H1 (cell line): ENCODE measurements at regions not wholly inside any gene's neighbourhood (a gene's known extent, or its start where the extent isn't known, plus 50 kb on each side); places are given as distances from the start of the nearest gene placed in this dataset.

ENCODE experiments used
- CTCF ChIA-PET: fragments of 300-600 bp; sonication (Branson Sonifier 250); formaldehyde crosslinking; loops from one replicate; lab custom pipeline; 2021; ENCODE audit not compliant: partially characterized antibody; lab: Charles Lee
- POLR2A ChIA-PET: fragments of 300-600 bp; sonication (Branson Sonifier 250); formaldehyde crosslinking; loops from one replicate; lab custom pipeline; 2021; ENCODE audit warnings: inconsistent platforms; ENCODE audit not compliant: partially characterized antibody; lab: Charles Lee
- DNase-seq, 2 experiments: peaks; one replicate each; pipeline versions ENCODE4 v3.0.0 to v3.0.0-alpha.2; 2010 to 2022; ENCODE audit warnings: low spot score in 2 of 2, low read depth in 1 of 2, mixed read lengths in 1 of 2
- FAIRE-seq: peaks from 2 replicates; lab custom pipeline; 2011; peaks lifted over from hg19 to GRCh38; lab: Jason Lieb, UNC
- H2AFZ ChIP-seq: 2 replicates; pipeline ENCODE4 v1.8.1; 2012; ENCODE audit warnings: low read length, inconsistent platforms
- H2AK5ac ChIP-seq: 2 replicates; pipeline ENCODE4 v1.6.1; 2013; ENCODE audit warnings: low read depth, low read length
- H2BK120ac ChIP-seq: replicated peaks from 2 replicates; pipeline ENCODE3; 2013; ENCODE audit warnings: low read depth, low read length, inconsistent platforms
- H2BK12ac ChIP-seq: 2 replicates; pipeline ENCODE4 v1.6.1; 2013; ENCODE audit warnings: low read depth, low read length
- H2BK15ac ChIP-seq: 2 replicates; pipeline ENCODE4 v1.6.1; 2013; ENCODE audit warnings: low read length
- H2BK20ac ChIP-seq: 2 replicates; pipeline ENCODE4 v1.6.1; 2013; ENCODE audit warnings: low read length
- H2BK5ac ChIP-seq: 2 replicates; pipeline ENCODE4 v1.6.1; 2013; ENCODE audit warnings: low read depth, low read length
- H3K14ac ChIP-seq: 2 replicates; pipeline ENCODE4 v1.6.1; 2013; ENCODE audit warnings: inconsistent platforms; ENCODE audit not compliant: insufficient read length
- H3K18ac ChIP-seq: 2 replicates; pipeline ENCODE4 v1.6.1; 2013; ENCODE audit warnings: low read length; ENCODE audit errors: extremely low read depth
- H3K23ac ChIP-seq: 2 replicates; pipeline ENCODE4 v1.6.1; 2013; ENCODE audit warnings: inconsistent platforms; ENCODE audit not compliant: insufficient read length
- H3K23me2 ChIP-seq: 2 replicates; pipeline ENCODE4 v1.6.1; 2013; ENCODE audit warnings: low read depth, low read length
- H3K27ac ChIP-seq: 2 replicates; pipeline ENCODE4 v1.6.1; 2011; ENCODE audit warnings: low read depth, low read length, inconsistent platforms
- H3K27me3 ChIP-seq, 4 experiments: replicated peaks in 1 of 4; 1 replicate in 1 of 4; 2 replicates in 3 of 4; pipeline versions ENCODE4 v1.6.1 to v1.8.1; 2011 to 2013; ENCODE audit warnings: low read length in 3 of 4, mild to moderate bottlenecking in 3 of 4, inconsistent platforms in 2 of 4, mixed read lengths in 2 of 4, moderate library complexity in 1 of 4; ENCODE audit not compliant: control insufficient read depth in 3 of 4, insufficient read depth in 3 of 4; ENCODE audit errors: extremely low read depth in 1 of 4
- H3K36me3 ChIP-seq, 4 experiments: 2 replicates each; pipeline versions ENCODE4 v1.6.1 to v1.8.1; 2011 to 2013; ENCODE audit warnings: mild to moderate bottlenecking in 4 of 4, low read length in 3 of 4, moderate library complexity in 2 of 4, control low read depth in 1 of 4, inconsistent platforms in 1 of 4; ENCODE audit not compliant: insufficient read depth in 4 of 4, control insufficient read depth in 2 of 4
- H3K4ac ChIP-seq: replicated peaks from 2 replicates; pipeline ENCODE3; 2013; ENCODE audit warnings: low read length, low read depth, mixed read lengths, inconsistent platforms; ENCODE audit not compliant: insufficient read length
- H3K4me1 ChIP-seq, 4 experiments: replicated peaks in 1 of 4; 1 replicate in 1 of 4; 2 replicates in 3 of 4; pipeline versions ENCODE4 v1.6.1 to v1.8.1; 2011 to 2013; ENCODE audit warnings: low read length in 3 of 4, inconsistent platforms in 2 of 4, mixed read lengths in 1 of 4; ENCODE audit not compliant: insufficient read depth in 4 of 4, control insufficient read depth in 3 of 4
- H3K4me2 ChIP-seq, 2 experiments: 2 replicates each; pipeline versions ENCODE4 v1.6.1 to v1.8.1; 2011 to 2013; ENCODE audit warnings: low read depth in 2 of 2, low read length in 2 of 2, control low read depth in 1 of 2, inconsistent platforms in 1 of 2, mild to moderate bottlenecking in 1 of 2; ENCODE audit not compliant: insufficient read depth in 1 of 2
- H3K4me3 ChIP-seq, 4 experiments: fragments of 200-600, 300-600 bp in 1 of 4; sonication (generic), shearing (Covaris generic), sonication (Bioruptor Twin) in 1 of 4; 2 replicates each; pipeline versions ENCODE4 v1.5.1 to v1.8.1; 2011 to 2016; ENCODE audit warnings: low read length in 4 of 4, low read depth in 3 of 4, control low read depth in 2 of 4, inconsistent platforms in 2 of 4, mild to moderate bottlenecking in 2 of 4, mixed read lengths in 1 of 4, moderate library complexity in 1 of 4; ENCODE audit not compliant: insufficient read depth in 2 of 4; ENCODE audit errors: extremely low read depth in 1 of 4
- H3K56ac ChIP-seq: replicated peaks from 2 replicates; pipeline ENCODE3; 2013; ENCODE audit warnings: low read depth, mild to moderate bottlenecking, mixed read lengths, low read length, inconsistent platforms; ENCODE audit not compliant: insufficient read length
- H3K79me1 ChIP-seq: 2 replicates; pipeline ENCODE4 v1.6.1; 2013; ENCODE audit warnings: low read depth, low read length, control low read depth
- H3K79me2 ChIP-seq, 2 experiments: 2 replicates each; pipeline versions ENCODE4 v1.6.1 to v1.8.1; 2012 to 2013; ENCODE audit warnings: low read length in 2 of 2, mild to moderate bottlenecking in 2 of 2, inconsistent platforms in 1 of 2; ENCODE audit not compliant: insufficient read depth in 2 of 2, control insufficient read depth in 1 of 2
- H3K9ac ChIP-seq, 4 experiments: replicated peaks in 1 of 4; 1 replicate in 1 of 4; 2 replicates in 3 of 4; pipeline versions ENCODE4 v1.6.1 to v1.8.1; 2011 to 2013; ENCODE audit warnings: low read depth in 3 of 4, low read length in 3 of 4, control low read depth in 2 of 4, mild to moderate bottlenecking in 2 of 4, moderate library complexity in 2 of 4, inconsistent platforms in 1 of 4; ENCODE audit errors: extremely low read depth in 1 of 4
- H3K9me3 ChIP-seq, 2 experiments: 2 replicates each; pipeline versions ENCODE4 v1.6.1 to v1.8.1; 2012 to 2013; ENCODE audit warnings: mild to moderate bottlenecking in 2 of 2, moderate library complexity in 2 of 2, control low read depth in 1 of 2, inconsistent platforms in 1 of 2, low read depth in 1 of 2, low read length in 1 of 2, mixed read lengths in 1 of 2; ENCODE audit not compliant: insufficient read depth in 2 of 2
- H4K20me1 ChIP-seq, 2 experiments: replicated peaks in 1 of 2; 2 replicates each; pipeline versions ENCODE3 to v1.8.1; 2011 to 2013; ENCODE audit warnings: inconsistent platforms in 2 of 2, low read length in 2 of 2, mild to moderate bottlenecking in 1 of 2; ENCODE audit not compliant: insufficient read depth in 2 of 2, control insufficient read depth in 1 of 2
- H4K5ac ChIP-seq: 2 replicates; pipeline ENCODE4 v1.6.1; 2013; ENCODE audit warnings: low read length, low read depth, mixed read lengths, inconsistent platforms; ENCODE audit not compliant: insufficient read length
- H4K8ac ChIP-seq: 2 replicates; pipeline ENCODE4 v1.8.0; 2013; ENCODE audit warnings: mild to moderate bottlenecking, moderate library complexity, low read length, inconsistent platforms; ENCODE audit not compliant: insufficient read depth; ENCODE audit errors: extremely low read depth
- H4K91ac ChIP-seq: replicated peaks from 2 replicates; pipeline ENCODE3; 2013; ENCODE audit warnings: low read length, mixed read lengths, inconsistent platforms; ENCODE audit not compliant: insufficient read length
- ASH2L ChIP-seq: fragments of 200-600, 300-600 bp; sonication (generic); IDR thresholded peaks from one replicate; pipeline ENCODE4 v1.7.1; 2017; ENCODE audit warnings: low read length
- BCL11A ChIP-seq, 2 experiments: IDR thresholded peaks; one replicate each; pipeline ENCODE4 v1.6.1; 2011; ENCODE audit warnings: low read depth in 2 of 2, low read length in 2 of 2, mild to moderate bottlenecking in 2 of 2
- CHD1 ChIP-seq: IDR thresholded peaks from 2 replicates; pipeline ENCODE4 v1.6.1; 2012; ENCODE audit warnings: low read depth, low read length, improper control_type of control experiment
- EP300 ChIP-seq, 2 experiments: IDR thresholded peaks; 1 replicate in 1 of 2; 2 replicates in 1 of 2; pipeline ENCODE4 v1.6.1; 2011 to 2012; ENCODE audit warnings: low read depth in 2 of 2, low read length in 2 of 2, mild to moderate bottlenecking in 2 of 2, borderline replicate concordance in 1 of 2, inconsistent platforms in 1 of 2, moderate library complexity in 1 of 2
- KDM1A ChIP-seq: fragments of 200-600, 300-600 bp; sonication (generic); IDR thresholded peaks from 2 replicates; pipeline ENCODE4 v1.7.1; 2016; ENCODE audit warnings: mild to moderate bottlenecking, low read length, borderline replicate concordance
- NANOG ChIP-seq: IDR thresholded peaks from 2 replicates; pipeline ENCODE4 v1.6.1; 2011; ENCODE audit warnings: low read length, low read depth, mild to moderate bottlenecking, inconsistent platforms; ENCODE audit not compliant: insufficient read depth, poor library complexity, severe bottlenecking
- POU5F1 ChIP-seq: IDR thresholded peaks from 2 replicates; pipeline ENCODE4 v1.6.1; 2011; ENCODE audit warnings: low read depth, mild to moderate bottlenecking, low read length, moderate library complexity
- RAD21 ChIP-seq, 2 experiments: IDR thresholded peaks in 1 of 2; conservative IDR thresholded peaks in 1 of 2; 2 replicates each; pipeline ENCODE4 v1.6.1; 2011; ENCODE audit warnings: low read depth in 2 of 2, low read length in 2 of 2, improper control_type of control experiment in 1 of 2, inconsistent platforms in 1 of 2, mild to moderate bottlenecking in 1 of 2, moderate library complexity in 1 of 2
- SP1 ChIP-seq: IDR thresholded peaks from 2 replicates; pipeline ENCODE4 v1.6.1; 2011; ENCODE audit warnings: low read depth, low read length
- SRF ChIP-seq: IDR thresholded peaks from 2 replicates; pipeline ENCODE4 v1.6.1; 2011; ENCODE audit warnings: mild to moderate bottlenecking, low read depth, low read length, moderate library complexity
- YY1 ChIP-seq: IDR thresholded peaks from 2 replicates; pipeline ENCODE4 v1.6.1; 2011; ENCODE audit warnings: low read depth, mild to moderate bottlenecking, low read length
- WGBS, 2 experiments: shearing (Covaris generic) in 1 of 2; methylation state at CpG; one replicate each; pipeline versions ENCODE4 v1.1.6 to v1.1.7; 2013 to 2015; ENCODE audit warnings: low lambda C conversion rate in 2 of 2, mixed read lengths in 2 of 2, inconsistent platforms in 1 of 2, low coverage in 1 of 2, missing lambda C conversion rate in 1 of 2; ENCODE audit not compliant: insufficient replicate concordance in 2 of 2, insufficient coverage in 1 of 2, insufficient read length in 1 of 2; ENCODE audit errors: extremely low coverage in 1 of 2, missing lambda C conversion rate in 1 of 2; 5-methylcytosine and 5-hydroxymethylcytosine counted together
- TF ChIP-seq, protein P1 (sequence below): IDR thresholded peaks from 2 replicates; pipeline ENCODE4 v1.6.1; 2012; ENCODE audit warnings: inconsistent platforms

DNA sequence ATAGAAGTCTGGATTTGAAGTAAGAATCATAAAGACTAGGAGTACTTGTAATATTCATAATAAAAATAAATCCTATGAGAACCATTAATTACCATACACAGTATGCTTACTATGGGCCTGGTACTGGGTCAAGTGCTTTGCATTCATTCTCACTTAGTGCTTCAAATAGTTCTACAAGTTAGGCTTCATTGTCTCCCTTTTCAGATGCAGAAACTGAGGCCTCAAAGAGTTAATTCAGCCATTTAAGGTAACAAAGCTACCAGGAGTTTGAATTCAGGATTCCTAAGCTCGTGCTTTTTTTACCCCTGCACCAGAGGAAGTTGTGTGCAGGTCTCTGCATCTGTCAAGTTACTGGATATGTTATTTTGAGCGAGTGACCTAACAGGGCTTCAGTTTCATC lies 1098.4 kb upstream of the EEF2KMT start:
- Histone ChIP-seq H3K18ac (no peak overlapping the region; the same call in 1 of the 2 replicates), H3K4me2 (peak overlapping the region; percentile 47 to 48), H3K23ac (no peak overlapping the region), H4K5ac (peak overlapping the region; percentile 79), H2BK20ac (peak overlapping the region; percentile 82; the same call in 1 of the 2 replicates), H2BK120ac (no peak overlapping the region), H2AK5ac (no peak overlapping the region; the same call in 1 of the 2 replicates), H3K36me3 (no peaks in the 10 kb centered on the region), H4K8ac (no peak overlapping the region), H3K79me2 (no peaks in the 10 kb centered on the region), H2BK12ac (no peak overlapping the region), H3K79me1 (no peaks in the 10 kb centered on the region), H3K27ac (no peak overlapping the region), H2BK15ac (no peak overlapping the region), H3K9ac (no peak overlapping the region), H2AFZ (no peak overlapping the region), H2BK5ac (peak overlapping the region; percentile 90; the same call in 1 of the 2 replicates), H3K56ac (no peak overlapping the region), H3K27me3 (no peaks in the 10 kb centered on the region), H3K4me3 (peak overlapping the region in 1 of 4 experiments; percentile 27; a peak in 1 of 8 replicates), H4K91ac (no peak overlapping the region), H3K23me2 (no peaks in the 10 kb centered on the region), H3K9me3 (no peaks in the 10 kb centered on the region), H3K4me1 (peaks cover 5 to 26% (median 25%) of the 10 kb centered on the region in 4 experiments; a peak in 5 of 7 replicates), H3K14ac (no peak overlapping the region), H4K20me1 (no peaks in the 10 kb centered on the region), H3K4ac (no peak overlapping the region)
- WGBS, 2 experiments = 0% methylated on average over 2 of the region's 2 CpGs; no CpG with 5 or more reads in 1 of the 2 experiments
- DNase-seq = peak in 1 of 2 experiments; percentile 68
- CTCF ChIA-PET = interaction anchor here (0.7 to 1.9 kb wide), 4 partner anchors 27 to 1582 kb away, joined by 3 to 6 read pairs (median 4); no protein-coding TSS in a partner anchor
- POLR2A ChIA-PET = interaction anchor here (0.8 to 1.0 kb wide), 3 partner anchors 9 to 146 kb away, joined by 3 to 5 read pairs (median 3); no protein-coding TSS in a partner anchor
- FAIRE-seq = peak; percentile 96
- peak in 1 of 2 experiments; percentile 72; a peak in 1 of 3 replicates for TF ChIP-seq EP300 (IDR thresholded peaks at IDR 0.05; ENCODE audit: borderline replicate concordance in 1 of 2, low read depth in 2 of 2, low read length in 2 of 2)
- peak; percentile 87 for TF ChIP-seq SRF
- TF ChIP-seq SP1 = peak; percentile 79
- TF ChIP-seq RAD21 (IDR thresholded peaks at IDR 0.05 in 1 of 2, conservative IDR thresholded peaks at IDR 0.05 in 1 of 2; ENCODE audit: low read depth in 2 of 2, low read length in 2 of 2) = 0 out of 4 replicates have a peak, but pooled peaks of 1 of the 2 experiments have one; percentile 12
- peak; percentile 68; the same call in 1 of the 2 replicates for TF ChIP-seq YY1
- TF ChIP-seq CHD1 = no peak
- peak; percentile 95 for TF ChIP-seq NANOG
- TF ChIP-seq KDM1A = no peak
- peak in 1 of 2 experiments; percentile 1 for TF ChIP-seq BCL11A (IDR thresholded peaks at IDR 0.05; ENCODE audit: low read depth in 2 of 2, low read length in 2 of 2)
- TF ChIP-seq, protein P1, sequence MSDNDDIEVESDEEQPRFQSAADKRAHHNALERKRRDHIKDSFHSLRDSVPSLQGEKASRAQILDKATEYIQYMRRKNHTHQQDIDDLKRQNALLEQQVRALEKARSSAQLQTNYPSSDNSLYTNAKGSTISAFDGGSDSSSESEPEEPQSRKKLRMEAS = no peak
- no peak for TF ChIP-seq ASH2L
- TF ChIP-seq POU5F1 = peak; percentile 48; the same call in 1 of the 2 replicates
